ENCODE measurements at regions not wholly inside any gene's neighbourhood (a gene's known extent, or its start where the extent isn't known, plus 50 kb on each side); places are given as distances from the start of the nearest gene placed in this dataset.

- DNase-seq (ENCODE audit: low spot score) (no peak), ATAC-seq (no peak)
- Histone ChIP-seq H3F3A (replicated peaks; ENCODE audit: low read depth) (no peaks in the 10 kb centered on the region), H3K27me3 (ENCODE audit: insufficient read depth) (no peaks in the 10 kb centered on the region), H3K4me1 (ENCODE audit: insufficient read depth) (no peaks in the 10 kb centered on the region), H3K9me2 (ENCODE audit: insufficient read depth) (peaks cover 6% of the 10 kb centered on the region; the same call in 1 of the 2 replicates), H3K4me3 (no peak overlapping the region), H3K4me2 (no peak overlapping the region), H3K27ac (ENCODE audit: low read depth) (no peak overlapping the region), H2AFZ (no peak overlapping the region), H4K20me1 (replicated peaks; ENCODE audit: insufficient read depth) (no peaks in the 10 kb centered on the region), H3K36me3 (ENCODE audit: insufficient read depth) (no peaks in the 10 kb centered on the region), H3K79me2 (replicated peaks; ENCODE audit: insufficient read depth) (no peaks in the 10 kb centered on the region)
- no peak for TF ChIP-seq CREB1 (CRISPR knock-in tag; IDR thresholded peaks at IDR 0.05; ENCODE audit: low read depth)
- TF ChIP-seq ZNF114 (CRISPR knock-in tag; IDR thresholded peaks at IDR 0.05): no peak
- TF ChIP-seq POLR2AphosphoS5 (IDR thresholded peaks at IDR 0.05; ENCODE audit: low read depth): no peak
- no peak for TF ChIP-seq ETS1 (IDR thresholded peaks at IDR 0.05)
- TF ChIP-seq EZH2phosphoT487 (IDR thresholded peaks at IDR 0.05; ENCODE audit: unreplicated experiment): no peak
- no peak for TF ChIP-seq STAT1 (IDR thresholded peaks at IDR 0.05; ENCODE audit: unreplicated experiment)
- no peak for TF ChIP-seq NANOG (IDR thresholded peaks at IDR 0.05; ENCODE audit: borderline replicate concordance)
- no peak for TF ChIP-seq ZNF331 (CRISPR knock-in tag; IDR thresholded peaks at IDR 0.05; ENCODE audit: low read depth)
- TF ChIP-seq EZH2 (IDR thresholded peaks at IDR 0.05; ENCODE audit: low read depth, unreplicated experiment): no peak
- no peak for TF ChIP-seq CTCF (conservative IDR thresholded peaks at IDR 0.05; ENCODE audit: low read depth in 2 of 2)
- no peak for TF ChIP-seq ZNF462 (CRISPR knock-in tag; IDR thresholded peaks at IDR 0.05)
- TF ChIP-seq REST (IDR thresholded peaks at IDR 0.05; ENCODE audit: unreplicated experiment): no peak
- TF ChIP-seq JUNB (IDR thresholded peaks at IDR 0.05; ENCODE audit: unreplicated experiment): no peak
- no peak overlapping the region for H3K27ac Mint-ChIP-seq
- H3K4me3 Mint-ChIP-seq: no peak overlapping the region
- no peaks in the 10 kb centered on the region for H3K4me1 Mint-ChIP-seq
- H3K9me3 Mint-ChIP-seq: no peaks in the 10 kb centered on the region
- no peaks in the 10 kb centered on the region for H3K36me3 Mint-ChIP-seq (ENCODE audit: low read depth)
- H3K27me3 Mint-ChIP-seq (ENCODE audit: insufficient read depth, low read depth, poor library complexity): no peaks in the 10 kb centered on the region
Measured at GRCh38 chr7:15950299-15950698, 263.8 kb upstream of the MEOX2 start.

Measured in GM23338 (cell line).